Uterus (tissue), 2 donors: ENCODE measurements at regions not wholly inside any gene's neighbourhood (a gene's known extent, or its start where the extent isn't known, plus 50 kb on each side); places are given as distances from the start of the nearest gene placed in this dataset.

Source experiments
- POLR2A ChIP-seq, 2 donors: fragments of 450-650 bp; IDR thresholded peaks; one replicate each; pipeline ENCODE4 v1.6.1; 2016; ENCODE audit warnings: antibody characterized with exemption in 2 of 2, mild to moderate bottlenecking in 1 of 2, moderate library complexity in 1 of 2
- TF ChIP-seq, protein P1 (sequence below), 4 experiments: fragments of 200-600 bp in 2 of 4; fragments of 450-650 bp in 2 of 4; sonication (generic) in 2 of 4; IDR thresholded peaks; one replicate each; pipeline ENCODE4 v1.5.1; 2016 to 2019; ENCODE audit warnings: antibody characterized with exemption in 4 of 4, mild to moderate bottlenecking in 2 of 4, moderate library complexity in 1 of 4

DNA sequence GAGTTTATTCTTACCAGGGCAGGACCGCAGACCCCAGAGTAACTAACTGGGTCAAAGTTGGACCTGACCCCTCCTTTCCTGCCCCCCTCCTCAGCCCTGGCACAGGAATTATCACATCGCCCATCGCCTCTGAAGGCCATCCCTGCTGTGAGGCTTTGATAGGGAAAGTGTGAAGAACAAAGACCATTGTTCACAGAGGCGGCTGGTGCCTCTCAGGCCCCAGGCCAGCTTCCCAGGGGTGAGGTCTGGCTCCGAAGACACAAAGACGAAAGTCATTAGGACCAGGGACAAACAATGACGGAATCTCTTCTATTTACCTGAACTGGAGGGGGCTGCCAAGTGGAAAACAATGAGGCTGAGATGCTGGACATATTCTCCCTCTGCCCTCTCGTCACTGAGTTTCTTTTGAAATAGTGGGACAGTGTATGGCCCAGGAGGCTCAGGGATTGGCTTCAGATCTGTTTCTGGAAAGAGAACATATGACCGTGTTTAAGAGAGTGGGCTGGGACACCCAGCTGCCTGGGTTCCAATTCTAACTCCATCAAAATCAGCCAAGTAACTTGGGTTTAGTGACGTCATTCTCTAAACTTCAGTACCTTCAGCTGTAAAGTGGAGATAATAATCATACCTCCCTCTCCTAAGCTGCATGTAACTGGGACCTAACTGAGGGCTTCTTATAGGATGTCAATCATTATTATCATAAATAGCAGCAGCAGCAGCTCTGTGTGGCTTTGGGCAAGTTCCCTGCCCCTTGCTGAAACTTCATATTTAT, 769.4 kb downstream of the MED13L start:
- TF ChIP-seq, protein P1, sequence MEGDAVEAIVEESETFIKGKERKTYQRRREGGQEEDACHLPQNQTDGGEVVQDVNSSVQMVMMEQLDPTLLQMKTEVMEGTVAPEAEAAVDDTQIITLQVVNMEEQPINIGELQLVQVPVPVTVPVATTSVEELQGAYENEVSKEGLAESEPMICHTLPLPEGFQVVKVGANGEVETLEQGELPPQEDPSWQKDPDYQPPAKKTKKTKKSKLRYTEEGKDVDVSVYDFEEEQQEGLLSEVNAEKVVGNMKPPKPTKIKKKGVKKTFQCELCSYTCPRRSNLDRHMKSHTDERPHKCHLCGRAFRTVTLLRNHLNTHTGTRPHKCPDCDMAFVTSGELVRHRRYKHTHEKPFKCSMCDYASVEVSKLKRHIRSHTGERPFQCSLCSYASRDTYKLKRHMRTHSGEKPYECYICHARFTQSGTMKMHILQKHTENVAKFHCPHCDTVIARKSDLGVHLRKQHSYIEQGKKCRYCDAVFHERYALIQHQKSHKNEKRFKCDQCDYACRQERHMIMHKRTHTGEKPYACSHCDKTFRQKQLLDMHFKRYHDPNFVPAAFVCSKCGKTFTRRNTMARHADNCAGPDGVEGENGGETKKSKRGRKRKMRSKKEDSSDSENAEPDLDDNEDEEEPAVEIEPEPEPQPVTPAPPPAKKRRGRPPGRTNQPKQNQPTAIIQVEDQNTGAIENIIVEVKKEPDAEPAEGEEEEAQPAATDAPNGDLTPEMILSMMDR (IDR thresholded peaks at IDR 0.05) = no peak
- TF ChIP-seq POLR2A (IDR thresholded peaks at IDR 0.05) = no peak
